GM12874 (cell line): ENCODE measurements at regions not wholly inside any gene's neighbourhood (a gene's known extent, or its start where the extent isn't known, plus 50 kb on each side); places are given as distances from the start of the nearest gene placed in this dataset.

ENCODE experiments used
- CTCF ChIP-seq: IDR thresholded peaks from 2 replicates; pipeline ENCODE4 v1.5.1; 2011; ENCODE audit warnings: low read depth, mild to moderate bottlenecking, control low read depth, low read length, moderate library complexity; ENCODE audit not compliant: insufficient read depth

DNA sequence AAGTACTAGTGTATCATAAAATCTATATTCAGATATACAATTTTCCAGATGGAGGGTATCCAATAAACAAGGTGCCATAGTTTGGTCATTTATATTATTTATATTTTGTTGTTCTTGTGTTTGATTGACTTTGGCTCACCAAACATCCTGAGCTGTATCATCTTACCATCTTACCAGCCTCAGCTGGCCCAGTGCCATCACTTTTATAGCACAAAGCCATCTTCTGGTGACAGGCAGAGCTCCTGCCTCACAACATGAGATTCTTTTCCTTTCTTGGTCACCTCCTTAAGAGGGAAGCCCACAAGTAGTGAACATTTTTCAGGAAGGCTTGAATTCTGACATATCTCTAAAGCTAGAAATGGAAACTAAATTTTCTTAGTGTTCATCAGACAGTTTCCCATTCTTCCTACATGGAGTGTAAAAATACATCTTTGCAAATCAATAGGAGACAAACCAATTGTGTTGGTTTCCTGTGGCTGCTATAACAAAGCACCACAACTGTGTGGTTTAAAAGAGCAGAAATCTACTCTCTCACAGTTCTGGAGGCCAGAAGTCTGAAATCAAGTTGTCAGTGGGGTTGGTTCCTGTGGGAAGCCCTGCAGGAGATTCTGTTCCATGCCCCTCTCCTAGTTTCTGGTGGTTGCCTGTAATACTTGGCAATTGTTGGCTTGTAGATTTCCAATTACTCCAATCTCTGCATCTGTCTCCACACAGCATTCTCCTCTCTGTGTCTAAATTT lies 341.8 kb downstream of the MAN2A1 start:
- TF ChIP-seq CTCF = no peak

DNA sequence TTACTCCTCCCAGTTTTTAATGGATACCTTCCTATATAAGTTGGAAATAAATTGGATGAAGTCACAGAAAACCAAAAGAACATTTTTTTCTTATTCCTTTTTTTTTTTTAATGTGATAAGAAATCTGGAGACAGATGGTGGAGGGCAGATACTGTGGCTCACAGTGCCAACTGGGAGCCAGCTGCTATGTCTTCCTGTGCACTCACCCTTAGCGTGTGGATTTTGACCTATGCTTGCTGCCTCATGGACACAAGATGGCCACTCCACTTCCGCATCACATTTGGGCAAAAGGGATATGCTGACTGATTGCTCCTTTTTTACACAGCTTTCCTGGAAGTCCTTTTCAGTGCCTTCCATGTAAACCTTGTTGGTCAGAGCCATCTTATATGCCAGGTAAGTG lies 342.6 kb downstream of the MAN2A1 start:
- TF ChIP-seq CTCF = no peak

DNA sequence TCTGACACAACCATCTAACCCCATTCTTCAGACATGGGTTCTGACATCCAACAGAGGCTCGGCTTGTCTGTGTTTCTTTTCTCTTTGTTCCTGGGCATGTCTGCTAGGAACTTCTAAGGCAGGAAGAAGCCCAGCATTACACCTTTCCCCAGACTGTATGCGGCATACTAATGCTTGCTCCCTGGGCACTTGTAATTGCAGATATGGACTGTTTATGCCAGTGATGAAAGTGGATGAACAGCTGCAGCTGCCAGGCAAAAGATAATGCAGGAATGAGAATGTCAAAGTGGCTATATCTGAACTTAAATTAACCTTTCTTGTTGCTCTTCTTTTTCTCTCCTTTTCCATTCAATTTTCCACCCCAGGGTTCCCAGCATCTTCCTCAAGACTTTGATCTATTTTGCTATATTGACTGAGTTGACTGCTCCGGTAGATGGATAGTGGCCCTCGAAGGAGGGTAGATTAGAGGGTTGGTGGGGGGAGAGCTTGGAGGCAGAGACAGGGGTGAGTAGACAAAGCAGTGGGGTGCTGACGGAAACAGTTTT lies 344.4 kb downstream of the MAN2A1 start:
- no peak for TF ChIP-seq CTCF

DNA sequence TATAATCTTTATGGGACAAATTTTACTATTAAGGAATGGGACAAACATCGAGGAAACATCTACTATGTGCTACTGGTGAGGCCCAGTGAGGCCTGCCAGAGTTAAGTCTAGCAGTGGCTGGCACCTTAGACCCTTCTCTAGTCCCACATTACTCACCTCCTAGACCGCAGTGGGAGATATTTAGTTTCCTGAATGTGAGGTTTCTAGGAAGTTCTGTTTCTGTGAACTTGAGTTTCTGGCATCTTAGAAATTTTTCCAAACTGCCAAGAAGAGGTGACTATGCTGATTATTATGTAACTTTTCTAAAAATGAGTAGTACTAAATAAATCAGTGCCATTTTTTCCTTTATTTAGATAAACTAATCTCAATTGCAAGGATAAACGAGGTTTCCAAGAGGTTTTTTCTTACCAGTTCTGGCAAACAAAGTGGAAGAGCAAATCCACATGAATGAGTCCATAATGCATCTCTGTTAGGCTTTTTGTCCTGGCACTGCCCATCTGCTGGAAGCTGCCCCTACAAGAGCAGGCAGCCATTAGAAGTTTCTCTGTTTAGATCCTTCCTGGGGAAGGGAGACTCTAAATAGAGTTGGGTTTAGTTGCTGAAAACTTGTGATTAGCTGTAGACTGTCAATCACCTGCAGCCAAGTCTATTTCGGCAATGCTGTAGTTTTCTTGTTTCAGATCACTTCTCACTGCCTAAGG lies 348.7 kb downstream of the MAN2A1 start:
- no peak for TF ChIP-seq CTCF

DNA sequence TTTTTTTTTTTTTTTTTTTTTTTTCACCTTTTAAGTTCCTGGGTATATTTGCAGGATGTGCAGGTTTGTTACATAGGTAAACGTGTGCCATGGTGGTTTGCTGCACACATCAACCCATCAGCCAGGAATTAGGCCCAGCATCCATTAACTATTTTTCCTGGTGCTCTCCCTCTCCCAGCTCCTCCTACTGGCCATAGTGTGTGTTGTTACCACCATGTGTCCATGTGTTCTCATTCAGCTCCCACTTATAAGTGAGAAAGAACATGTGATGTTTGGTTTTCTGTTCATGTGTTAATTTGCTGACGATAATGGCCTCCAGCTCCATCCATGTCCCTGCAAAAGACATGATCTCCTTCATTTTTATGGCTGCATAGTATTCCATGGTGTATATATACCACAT lies 350.5 kb downstream of the MAN2A1 start:
- no peak for TF ChIP-seq CTCF

DNA sequence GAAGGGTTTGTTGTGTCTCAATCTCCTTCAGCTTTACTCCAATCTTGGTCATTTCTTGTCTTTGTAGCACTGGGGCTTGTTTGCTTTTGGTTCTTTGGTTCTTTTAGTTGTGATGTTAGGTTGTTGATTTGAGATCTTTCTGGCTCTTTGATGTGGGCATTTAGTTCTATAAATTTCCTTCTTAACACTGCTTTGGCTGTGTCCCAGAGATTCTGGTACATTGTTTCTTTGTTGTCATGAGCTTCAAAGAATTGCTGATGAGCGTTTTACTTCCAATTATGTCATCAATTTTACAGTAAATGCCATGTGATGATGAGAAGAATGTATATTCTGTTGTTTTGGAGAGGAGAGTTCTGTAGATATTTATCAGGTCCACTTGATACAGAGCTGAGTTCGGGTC lies 353.3 kb downstream of the MAN2A1 start:
- TF ChIP-seq CTCF = no peak

GRCh38 chr5:110045158-110045557 lies 355.4 kb downstream of the MAN2A1 start:
- TF ChIP-seq CTCF = no peak
